GM20431 (cell line): ENCODE measurements at regions not wholly inside any gene's neighbourhood (a gene's known extent, or its start where the extent isn't known, plus 50 kb on each side); places are given as distances from the start of the nearest gene placed in this dataset.

ENCODE experiments used
- in situ Hi-C: fragments of 300-500 bp; cut with MseI, MboI; formaldehyde crosslinking; loops from one replicate; pipeline ENCODE4 v1.15.0; 2020; ENCODE audit warnings: low sequenced_read_pairs; ENCODE audit not compliant: unreplicated experiment

GRCh38 chr10:28913436-28914237 lies 236.3 kb downstream of the BAMBI start:
- in situ Hi-C loops = no loop called here

DNA sequence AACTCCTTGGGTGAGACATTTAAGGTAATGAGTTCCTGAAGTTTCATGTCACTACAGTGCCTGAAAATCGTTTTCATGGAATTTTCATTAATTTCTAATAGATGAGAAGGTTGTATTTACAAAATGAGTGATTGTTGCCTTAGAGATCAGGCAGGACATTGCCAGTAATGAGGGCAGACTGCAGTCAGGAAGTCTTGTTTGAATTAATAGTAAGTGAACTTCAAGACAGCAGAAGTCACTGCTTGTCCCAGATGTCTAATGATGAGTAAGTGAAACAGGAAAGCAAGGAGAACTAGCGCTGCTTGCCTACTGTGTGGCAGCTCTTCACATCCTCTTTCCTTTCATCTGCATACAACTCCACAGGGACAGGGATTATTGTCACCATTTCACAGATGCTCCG lies 237.4 kb downstream of the BAMBI start:
- in situ Hi-C loops = no loop called here

GRCh38 chr10:28915989-28916588 lies 238.8 kb downstream of the BAMBI start:
- in situ Hi-C loops = no loop called here

DNA sequence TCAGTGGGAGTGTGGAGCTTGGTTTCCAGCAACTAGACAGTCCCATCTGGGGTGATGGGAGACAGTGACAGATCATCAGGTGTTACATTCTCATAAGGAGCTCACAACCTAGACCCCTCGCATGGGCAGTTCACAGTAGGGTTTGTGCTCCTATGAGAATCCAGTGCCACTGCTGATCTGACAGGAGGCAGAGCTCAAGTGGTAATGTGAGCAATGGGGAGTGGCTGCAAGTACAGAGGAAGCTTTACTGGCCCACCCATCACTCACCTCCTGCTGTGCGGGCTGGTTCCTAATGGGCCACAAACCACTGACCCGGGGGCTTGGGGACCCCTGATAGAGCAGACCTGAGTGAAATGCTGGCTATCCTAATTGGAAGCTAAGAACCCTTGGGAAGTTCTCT lies 242.8 kb downstream of the BAMBI start:
- in situ Hi-C loops = no loop called here

- in situ Hi-C loops = no loop called here
Observed at GRCh38 chr10:28922127-28922526, 244.8 kb downstream of the BAMBI start.

GRCh38 chr10:28922861-28923260 lies 245.5 kb downstream of the BAMBI start:
- in situ Hi-C loops = no loop called here

DNA sequence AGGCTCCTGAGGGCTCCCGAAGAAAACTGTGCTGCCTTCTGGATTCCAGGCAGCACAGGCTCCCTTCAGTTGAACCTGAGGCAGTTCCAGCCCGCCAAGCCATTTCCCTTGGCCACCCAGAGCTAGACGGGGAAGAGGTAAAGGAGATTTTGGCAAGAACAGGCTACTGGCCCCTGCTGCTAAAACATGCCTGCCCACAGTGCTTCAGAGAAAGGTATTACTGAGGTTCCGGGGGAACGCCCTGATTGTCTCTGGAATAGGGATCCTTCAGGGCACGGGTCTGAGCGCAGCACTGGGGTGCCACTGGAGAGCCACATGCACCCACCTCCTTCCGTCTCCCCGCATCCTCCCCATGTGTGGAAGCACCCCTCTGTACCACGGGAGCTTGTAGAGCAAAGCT lies 247.4 kb downstream of the BAMBI start:
- in situ Hi-C loops = no loop called here

DNA sequence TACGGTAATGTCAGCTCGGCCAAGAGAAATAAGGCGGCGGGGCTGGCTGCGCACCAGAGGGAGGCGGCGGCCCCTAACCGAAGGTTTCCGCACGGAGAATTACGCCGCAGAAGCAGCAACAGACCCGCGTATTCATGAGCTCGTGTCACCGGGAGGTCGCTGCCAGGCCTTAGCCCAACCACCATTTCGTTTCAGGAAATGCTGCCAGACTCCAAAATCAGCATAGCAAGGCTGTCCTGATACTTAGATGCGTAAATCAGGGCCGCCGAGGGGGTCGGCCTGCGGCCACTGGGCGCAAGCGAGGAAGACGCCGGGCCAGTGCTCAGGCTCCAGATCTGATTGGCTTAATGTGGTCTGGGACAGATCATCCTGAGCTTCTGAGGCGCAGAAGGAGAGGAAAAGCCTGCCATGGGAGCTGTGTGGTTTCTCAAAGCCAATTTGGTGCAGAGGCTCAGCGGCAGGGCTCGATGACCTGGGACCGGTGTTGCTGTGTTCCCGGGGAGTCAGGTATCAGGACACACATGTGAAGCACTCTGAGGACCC lies 247.9 kb downstream of the BAMBI start:
- in situ Hi-C loops = no loop called here

DNA sequence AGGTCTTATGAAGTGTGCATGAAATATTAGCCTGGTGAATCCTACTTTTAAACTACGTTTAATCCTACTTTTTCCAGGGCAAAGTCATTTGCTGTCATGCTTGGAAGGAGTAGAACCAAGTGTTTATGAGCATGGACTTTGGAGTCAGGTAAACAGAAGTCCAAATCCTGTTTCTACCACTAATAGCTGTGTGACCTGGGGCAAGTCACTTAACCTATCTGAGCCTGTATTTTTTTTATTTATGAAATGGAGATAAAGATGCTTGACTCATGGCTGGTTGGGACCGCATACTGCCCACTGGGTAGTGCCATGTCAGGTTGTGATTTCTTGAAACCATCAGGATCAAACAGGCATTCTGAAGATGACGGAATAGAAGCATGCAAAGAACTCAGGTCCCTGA lies 249.6 kb downstream of the BAMBI start:
- in situ Hi-C loops = no loop called here

DNA sequence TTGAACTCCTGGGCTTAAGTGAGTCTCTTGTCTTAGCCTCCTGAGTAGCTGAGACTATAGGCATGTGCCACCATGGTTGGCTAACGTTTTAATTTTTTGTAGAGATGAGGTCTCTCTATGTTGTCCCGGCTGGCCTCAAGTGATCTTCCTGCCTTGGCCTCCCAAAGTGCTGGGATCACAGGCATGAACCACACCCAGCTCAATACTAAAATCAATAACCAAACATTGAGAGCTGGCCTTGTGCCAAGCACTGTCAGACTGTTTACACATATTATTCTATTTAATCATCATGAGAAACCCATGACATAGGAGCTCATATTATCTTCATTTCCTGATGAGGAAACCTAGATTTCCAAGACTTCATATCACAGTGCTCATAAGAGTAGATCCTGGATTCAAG lies 251.2 kb downstream of the BAMBI start:
- in situ Hi-C loops = no loop called here

DNA sequence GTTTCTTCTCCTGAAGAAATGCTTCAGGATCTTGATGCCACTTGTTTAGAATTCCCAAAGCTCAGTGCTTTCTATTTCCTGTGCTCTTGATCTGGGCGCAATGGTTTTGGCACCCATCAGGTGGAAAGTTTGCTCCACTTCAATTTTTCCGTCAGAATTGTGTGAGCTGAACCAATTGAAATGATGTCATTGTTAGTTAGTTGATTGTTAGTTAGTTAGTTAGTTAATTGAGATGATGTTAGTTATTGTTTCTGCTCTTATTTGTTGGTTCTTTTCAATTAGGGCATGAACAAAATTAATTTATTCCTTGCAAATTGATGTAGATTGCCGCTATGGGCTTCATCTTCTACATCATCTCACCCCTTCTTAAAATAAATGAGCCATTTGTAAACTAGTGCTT lies 252.6 kb downstream of the BAMBI start:
- in situ Hi-C loops = no loop called here

GRCh38 chr10:28930514-28931495 lies 253.5 kb downstream of the BAMBI start:
- in situ Hi-C loops = no loop called here

- in situ Hi-C loops = no loop called here
Observed at GRCh38 chr10:28935061-28935460, 257.7 kb downstream of the BAMBI start.

DNA sequence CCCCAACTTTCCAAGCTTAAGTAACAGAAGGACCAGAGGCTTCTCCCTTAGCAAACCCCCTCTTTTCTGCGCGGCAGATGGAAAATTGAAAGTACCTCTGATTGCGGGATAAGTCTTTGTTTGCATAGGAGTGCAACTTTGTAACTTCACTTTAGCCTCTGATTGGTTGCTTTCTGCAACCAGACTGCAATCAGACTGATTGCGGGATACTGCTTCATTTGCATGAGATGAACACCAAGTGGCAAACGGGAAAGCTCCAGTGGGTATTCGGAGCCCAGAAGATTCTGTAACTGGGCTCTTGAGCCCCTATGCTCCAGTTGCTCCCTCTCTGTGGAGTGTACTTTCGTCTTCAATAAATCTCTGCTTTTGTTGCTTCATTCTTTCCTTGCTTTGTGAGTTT lies 260.6 kb downstream of the BAMBI start:
- in situ Hi-C loops = no loop called here

DNA sequence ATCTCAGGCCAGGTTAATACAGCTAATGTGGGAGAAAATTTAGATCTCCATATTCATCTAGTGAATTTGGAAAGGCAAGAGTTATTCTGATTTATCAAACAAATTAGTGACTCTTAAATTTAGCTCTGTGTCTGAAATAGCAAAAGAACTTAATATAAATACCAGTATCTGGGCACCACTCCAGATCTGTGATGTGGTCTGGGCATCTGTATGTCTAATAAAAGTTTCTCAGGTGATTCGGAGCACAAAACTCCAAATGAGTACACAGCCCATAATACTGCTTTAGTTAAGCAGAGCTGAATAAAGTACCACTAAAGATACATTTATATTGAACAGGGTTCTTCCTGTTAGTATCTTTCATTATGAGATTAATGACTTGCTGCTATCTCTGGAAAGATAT lies 261.4 kb downstream of the BAMBI start:
- in situ Hi-C loops = no loop called here

- in situ Hi-C loops = no loop called here
Observed at GRCh38 chr10:28939281-28940157, 262.2 kb downstream of the BAMBI start.

DNA sequence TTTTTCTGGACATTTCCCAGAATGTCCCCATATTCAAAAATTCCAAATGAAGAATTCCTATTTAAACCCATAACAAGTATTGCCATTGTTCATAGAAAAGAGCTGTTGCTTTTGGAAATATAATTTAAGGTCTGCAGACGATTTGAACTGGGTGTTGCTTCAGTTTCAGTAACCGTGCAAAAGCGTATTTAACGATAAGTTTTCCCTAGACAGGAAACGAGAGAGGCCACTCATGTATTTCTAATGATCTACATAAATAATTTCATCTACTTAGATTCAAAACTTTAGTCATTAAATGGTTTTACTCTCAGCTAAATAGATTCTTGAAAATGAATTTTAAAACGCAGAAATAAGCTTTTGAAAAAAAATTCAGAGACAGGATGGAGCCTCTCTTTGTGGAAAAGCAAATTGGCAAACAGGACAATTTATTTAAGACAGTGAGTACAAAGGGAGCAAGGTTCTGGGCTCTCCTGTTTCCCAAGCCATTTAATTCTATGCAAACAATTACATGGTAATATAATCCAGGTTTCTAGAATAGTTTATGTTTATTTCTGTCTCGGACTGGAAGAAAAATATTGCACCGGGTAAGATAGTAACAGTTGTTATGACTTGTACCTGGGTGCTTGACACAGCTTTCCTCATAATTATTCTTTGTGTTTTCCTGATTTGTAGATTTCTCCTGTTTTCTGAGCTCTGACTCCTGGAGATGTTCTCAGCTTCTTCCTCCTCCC lies 263.0 kb downstream of the BAMBI start:
- in situ Hi-C loops = no loop called here

- in situ Hi-C loops = no loop called here
Observed at GRCh38 chr10:28942012-28942411, 264.7 kb downstream of the BAMBI start.

GRCh38 chr10:28945959-28946358 lies 268.6 kb downstream of the BAMBI start:
- in situ Hi-C loops = no loop called here
